OCI-LY3 (cell line): ENCODE measurements at regions not wholly inside any gene's neighbourhood (a gene's known extent, or its start where the extent isn't known, plus 50 kb on each side); places are given as distances from the start of the nearest gene placed in this dataset.

Experiments
- H2AFZ ChIP-seq: fragments of 200-600, 300-600 bp; shearing (Covaris generic); 2 replicates; pipeline ENCODE4 v1.6.0; 2014; ENCODE audit warnings: antibody characterized with exemption, low read depth, low read length
- H3K27ac ChIP-seq: fragments of 200-600, 300-600 bp; sonication (generic); 2 replicates; pipeline ENCODE4 v1.5.1; 2014; ENCODE audit warnings: mild to moderate bottlenecking, low read length, moderate library complexity, mixed read lengths
- H3K27me3 ChIP-seq: fragments of 200-600, 300-600 bp; sonication (generic); 2 replicates; pipeline ENCODE4 v1.6.1; 2014; ENCODE audit warnings: low read depth, low read length, mixed read lengths
- H3K36me3 ChIP-seq: fragments of 200-600, 300-600 bp; sonication (generic); replicated peaks from 2 replicates; pipeline ENCODE3; 2014; ENCODE audit warnings: low read depth, low read length, mixed read lengths
- H3K4me1 ChIP-seq: fragments of 300-600, 200-600 bp; sonication (generic); 2 replicates; pipeline ENCODE4 v1.6.1; 2014; ENCODE audit warnings: low read length, mixed read lengths
- H3K4me2 ChIP-seq: fragments of 200-600, 300-600 bp; sonication (generic); 2 replicates; pipeline ENCODE4 v1.6.1; 2014; ENCODE audit warnings: low read length, mixed read lengths
- H3K4me3 ChIP-seq: fragments of 300-600, 200-600 bp; sonication (generic); 2 replicates; pipeline ENCODE4 v1.5.1; 2014; ENCODE audit warnings: antibody characterized with exemption, mild to moderate bottlenecking, low read length, moderate library complexity
- H3K79me2 ChIP-seq: fragments of 300-600, 200-600 bp; shearing (Covaris generic); 2 replicates; pipeline ENCODE4 v1.6.1; 2014; ENCODE audit warnings: mild to moderate bottlenecking, low read length, mixed read lengths
- H3K9ac ChIP-seq: fragments of 300-600, 200-600 bp; shearing (Covaris generic); 2 replicates; pipeline ENCODE4 v1.6.0; 2014; ENCODE audit warnings: mild to moderate bottlenecking, low read length, moderate library complexity
- H3K9me3 ChIP-seq: fragments of 200-600, 300-600 bp; shearing (Covaris generic); 2 replicates; pipeline ENCODE4 v1.6.1; 2014; ENCODE audit warnings: low read length, mixed read lengths; ENCODE audit not compliant: insufficient read depth
- H4K20me1 ChIP-seq: fragments of 200-600, 300-600 bp; sonication (generic); 2 replicates; pipeline ENCODE4 v1.6.1; 2016; ENCODE audit warnings: low read length, mixed read lengths; ENCODE audit not compliant: insufficient read depth
- CTCF ChIP-seq: fragments of 200-600, 300-600 bp; sonication (generic); IDR thresholded peaks from 2 replicates; pipeline ENCODE4 v1.5.1; 2014; ENCODE audit warnings: antibody characterized with exemption, low read length, low read depth
- EZH2phosphoT487 ChIP-seq: fragments of 200-600 bp; shearing (Covaris generic); IDR thresholded peaks from 2 replicates; pipeline ENCODE4 v1.6.1; 2018; ENCODE audit warnings: antibody characterized with exemption, mixed run types, low read depth

- no peaks in the 10 kb centered on the region for H3K36me3 ChIP-seq
- no peaks in the 10 kb centered on the region for H3K4me1 ChIP-seq
- H3K27ac ChIP-seq, result no peak overlapping the region
- no peak overlapping the region for H3K4me2 ChIP-seq
- no peak overlapping the region for H3K9ac ChIP-seq
- no peaks in the 10 kb centered on the region for H4K20me1 ChIP-seq
- TF ChIP-seq EZH2phosphoT487 (no peak), CTCF (no peak)
- no peaks in the 10 kb centered on the region for H3K79me2 ChIP-seq
- H3K27me3 ChIP-seq, result no peaks in the 10 kb centered on the region
- no peak overlapping the region for H2AFZ ChIP-seq
- no peak overlapping the region for H3K4me3 ChIP-seq
- no peaks in the 10 kb centered on the region for H3K9me3 ChIP-seq
Observed at GRCh38 chr18:29161429-29161828, 984.5 kb upstream of the CDH2 start.

- Histone ChIP-seq H3K4me3 (no peak overlapping the region), H3K27ac (no peak overlapping the region), H3K27me3 (no peaks in the 10 kb centered on the region), H3K4me1 (peaks cover 3% of the 10 kb centered on the region; the same call in 1 of the 2 replicates), H2AFZ (no peak overlapping the region), H3K9ac (no peak overlapping the region), H3K79me2 (no peaks in the 10 kb centered on the region), H4K20me1 (no peaks in the 10 kb centered on the region), H3K36me3 (no peaks in the 10 kb centered on the region), H3K9me3 (no peaks in the 10 kb centered on the region), H3K4me2 (no peak overlapping the region)
- no peak for TF ChIP-seq EZH2phosphoT487
- no peak for TF ChIP-seq CTCF
Observed at GRCh38 chr18:29160170-29160569, 983.2 kb upstream of the CDH2 start.

GRCh38 chr18:29157905-29158304 is 981.0 kb upstream of the CDH2 start:
- H3K4me1 ChIP-seq, result peaks cover 7% of the 10 kb centered on the region; the same call in 1 of the 2 replicates
- no peak overlapping the region for H3K4me2 ChIP-seq
- no peaks in the 10 kb centered on the region for H3K36me3 ChIP-seq
- no peaks in the 10 kb centered on the region for H3K27me3 ChIP-seq
- no peak overlapping the region for H3K4me3 ChIP-seq
- TF ChIP-seq CTCF (no peak), EZH2phosphoT487 (no peak)
- H3K9me3 ChIP-seq, result no peaks in the 10 kb centered on the region
- H4K20me1 ChIP-seq, result no peaks in the 10 kb centered on the region
- no peak overlapping the region for H3K9ac ChIP-seq
- H2AFZ ChIP-seq, result no peak overlapping the region
- H3K27ac ChIP-seq, result no peak overlapping the region
- H3K79me2 ChIP-seq, result no peaks in the 10 kb centered on the region

- Histone ChIP-seq H3K4me3 (no peak overlapping the region), H3K36me3 (no peaks in the 10 kb centered on the region), H4K20me1 (no peaks in the 10 kb centered on the region), H3K27me3 (no peaks in the 10 kb centered on the region), H3K9me3 (no peaks in the 10 kb centered on the region), H3K4me2 (no peak overlapping the region), H3K4me1 (peaks cover 7% of the 10 kb centered on the region; the same call in 1 of the 2 replicates), H3K27ac (no peak overlapping the region), H3K9ac (no peak overlapping the region), H3K79me2 (no peaks in the 10 kb centered on the region), H2AFZ (no peak overlapping the region)
- no peak for TF ChIP-seq EZH2phosphoT487
- no peak for TF ChIP-seq CTCF
Observed at GRCh38 chr18:29157057-29157780, 980.3 kb upstream of the CDH2 start.
